A673 (cell line): ENCODE measurements at regions not wholly inside any gene's neighbourhood (a gene's known extent, or its start where the extent isn't known, plus 50 kb on each side); places are given as distances from the start of the nearest gene placed in this dataset.

ENCODE experiments used
- BruUV-seq: library from RNA; stranded (reverse); fragments of 400-500 nt; replicated peaks from 2 replicates; lab custom pipeline; 2021; lab: Mats Ljungman, UMichigan
- CTCF ChIA-PET: fragments of 300-600 bp; sonication (Branson Sonifier 250); formaldehyde crosslinking; loops from one replicate; lab custom pipeline; 2022; ENCODE audit warnings: antibody characterized with exemption; lab: Charles Lee
- POLR2A ChIA-PET: fragments of 300-600 bp; sonication (Branson Sonifier 250); formaldehyde crosslinking; loops from one replicate; lab custom pipeline; 2022; ENCODE audit warnings: antibody characterized with exemption; ENCODE audit not compliant: low non-redundant PET; lab: Charles Lee
- DNase-seq: peaks from one replicate; pipeline ENCODE4 v3.0.0-alpha.2; 2015; ENCODE audit warnings: low spot score
- H3K27ac ChIP-seq: fragments of 200-600 bp; sonication (generic); 2 replicates; pipeline ENCODE4 v1.5.1; 2016; ENCODE audit warnings: mixed run types, low read depth, mild to moderate bottlenecking, mixed read lengths, antibody characterized with exemption, low read length; ENCODE audit not compliant: poor library complexity, severe bottlenecking
- H3K27me3 ChIP-seq: fragments of 200-600 bp; sonication (generic); replicated peaks from 2 replicates; pipeline ENCODE4 v1.6.1; 2017; ENCODE audit warnings: mixed run types, low read depth, mild to moderate bottlenecking, mixed read lengths, antibody characterized with exemption, low read length; ENCODE audit not compliant: insufficient read depth, poor library complexity
- H3K36me3 ChIP-seq: fragments of 200-600 bp; sonication (generic); 2 replicates; pipeline ENCODE4 v1.6.1; 2016; ENCODE audit warnings: mixed run types, mild to moderate bottlenecking, mixed read lengths, antibody characterized with exemption, low read length; ENCODE audit not compliant: insufficient read depth, poor library complexity, severe bottlenecking
- H3K4me1 ChIP-seq: fragments of 200-600 bp; sonication (generic); 2 replicates; pipeline ENCODE4 v1.6.1; 2017; ENCODE audit warnings: mixed run types, mild to moderate bottlenecking, mixed read lengths, antibody characterized with exemption, low read length; ENCODE audit not compliant: insufficient read depth, poor library complexity, severe bottlenecking
- H3K4me3 ChIP-seq: fragments of 200-600 bp; sonication (generic); 2 replicates; pipeline ENCODE4 v1.5.1; 2016; ENCODE audit warnings: low read depth, mixed run types, mild to moderate bottlenecking, mixed read lengths, low read length; ENCODE audit not compliant: poor library complexity, severe bottlenecking
- H3K9me3 ChIP-seq: fragments of 200-600 bp; sonication (generic); 2 replicates; pipeline ENCODE4 v1.6.1; 2016; ENCODE audit warnings: mixed run types, low read depth, mild to moderate bottlenecking, mixed read lengths, antibody characterized with exemption, low read length; ENCODE audit not compliant: poor library complexity, severe bottlenecking
- EZH2 ChIP-seq: fragments of 200-600 bp; sonication (generic); IDR thresholded peaks from 2 replicates; pipeline ENCODE4 v1.6.1; 2017; ENCODE audit warnings: borderline replicate concordance, low read depth, mild to moderate bottlenecking, mixed read lengths, antibody characterized with exemption, low read length; ENCODE audit not compliant: poor library complexity, severe bottlenecking
- intact Hi-C: fragments of 100-400 bp; cut with micrococcal nuclease; formaldehyde crosslinking; loops from one replicate; pipeline ENCODE4 v1.10.0; 2022; ENCODE audit not compliant: unreplicated experiment
- TF ChIP-seq, protein P1 (sequence below): fragments of 300-800, 200-600 bp; sonication (generic); conservative IDR thresholded peaks from 2 replicates; pipeline ENCODE4 v1.5.1; 2017; ENCODE audit warnings: low read depth, mild to moderate bottlenecking, antibody characterized with exemption, low read length, moderate library complexity, mixed read lengths

DNA sequence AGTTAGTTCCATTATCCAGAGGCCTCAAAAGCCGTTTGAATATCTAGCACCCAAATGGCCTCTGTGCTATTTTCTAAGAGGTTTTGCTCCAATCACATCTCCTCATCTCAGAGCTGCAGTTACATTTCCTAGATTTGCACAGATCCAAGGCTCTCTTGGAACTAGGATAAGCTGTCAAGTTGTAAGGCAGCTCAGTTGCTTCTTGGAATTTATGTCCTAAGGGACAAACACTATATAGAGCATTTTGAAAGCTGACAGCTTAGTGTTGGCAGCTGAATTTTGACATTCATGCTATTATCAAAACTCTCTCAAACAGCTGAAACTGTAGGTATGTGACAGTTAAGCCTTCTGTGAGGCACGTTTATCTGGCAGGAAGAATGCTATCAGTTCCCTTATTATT lies 97.0 kb downstream of the MACIR start:
- Histone ChIP-seq H3K4me3 (no peak overlapping the region), H3K27ac (no peak overlapping the region), H3K9me3 (no peaks in the 10 kb centered on the region), H3K36me3 (no peaks in the 10 kb centered on the region), H3K27me3 (no peaks in the 10 kb centered on the region), H3K4me1 (peaks cover 55% of the 10 kb centered on the region)
- ChIA-PET CTCF (no interaction called here), POLR2A (interaction anchor here (0.6 kb wide), 1 partner anchor 11 kb away, joined by 3 read pairs; no protein-coding TSS in a partner anchor)
- TF ChIP-seq, protein P1, sequence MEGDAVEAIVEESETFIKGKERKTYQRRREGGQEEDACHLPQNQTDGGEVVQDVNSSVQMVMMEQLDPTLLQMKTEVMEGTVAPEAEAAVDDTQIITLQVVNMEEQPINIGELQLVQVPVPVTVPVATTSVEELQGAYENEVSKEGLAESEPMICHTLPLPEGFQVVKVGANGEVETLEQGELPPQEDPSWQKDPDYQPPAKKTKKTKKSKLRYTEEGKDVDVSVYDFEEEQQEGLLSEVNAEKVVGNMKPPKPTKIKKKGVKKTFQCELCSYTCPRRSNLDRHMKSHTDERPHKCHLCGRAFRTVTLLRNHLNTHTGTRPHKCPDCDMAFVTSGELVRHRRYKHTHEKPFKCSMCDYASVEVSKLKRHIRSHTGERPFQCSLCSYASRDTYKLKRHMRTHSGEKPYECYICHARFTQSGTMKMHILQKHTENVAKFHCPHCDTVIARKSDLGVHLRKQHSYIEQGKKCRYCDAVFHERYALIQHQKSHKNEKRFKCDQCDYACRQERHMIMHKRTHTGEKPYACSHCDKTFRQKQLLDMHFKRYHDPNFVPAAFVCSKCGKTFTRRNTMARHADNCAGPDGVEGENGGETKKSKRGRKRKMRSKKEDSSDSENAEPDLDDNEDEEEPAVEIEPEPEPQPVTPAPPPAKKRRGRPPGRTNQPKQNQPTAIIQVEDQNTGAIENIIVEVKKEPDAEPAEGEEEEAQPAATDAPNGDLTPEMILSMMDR = no peak
- TF ChIP-seq EZH2 = no peak
- peak; percentile 18 for DNase-seq
- intact Hi-C loops = no loop called here
- BruUV-seq = no TSS peak

DNA sequence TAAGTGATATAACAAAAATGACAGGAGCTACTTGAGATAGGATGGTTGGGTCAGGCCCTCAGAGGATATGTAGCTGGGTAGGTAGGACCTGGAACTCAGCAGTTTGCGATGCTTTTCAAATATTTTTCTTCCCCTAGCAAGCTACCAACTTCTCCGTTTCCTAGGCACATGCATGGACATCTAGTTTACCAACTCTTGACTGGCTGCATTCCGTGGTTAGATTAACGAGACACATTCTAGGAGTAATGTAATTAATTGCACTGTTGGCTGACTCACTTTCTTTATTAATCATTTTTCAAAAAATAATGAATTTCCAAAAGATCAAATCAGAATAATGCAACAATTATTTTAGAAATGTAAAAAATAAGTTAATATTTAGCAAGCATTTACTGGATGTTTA lies 95.9 kb downstream of the MACIR start:
- H3K4me1 ChIP-seq = peaks cover 45% of the 10 kb centered on the region
- no peaks in the 10 kb centered on the region for H3K9me3 ChIP-seq
- ChIA-PET CTCF (no interaction called here), POLR2A (no interaction called here)
- H3K27me3 ChIP-seq = no peaks in the 10 kb centered on the region
- intact Hi-C loops = no loop called here
- DNase-seq = no peak
- no TSS peak for BruUV-seq
- no peaks in the 10 kb centered on the region for H3K36me3 ChIP-seq
- no peak overlapping the region for H3K27ac ChIP-seq
- TF ChIP-seq EZH2 = no peak
- TF ChIP-seq, protein P1 = no peak
- H3K4me3 ChIP-seq = no peak overlapping the region

DNA sequence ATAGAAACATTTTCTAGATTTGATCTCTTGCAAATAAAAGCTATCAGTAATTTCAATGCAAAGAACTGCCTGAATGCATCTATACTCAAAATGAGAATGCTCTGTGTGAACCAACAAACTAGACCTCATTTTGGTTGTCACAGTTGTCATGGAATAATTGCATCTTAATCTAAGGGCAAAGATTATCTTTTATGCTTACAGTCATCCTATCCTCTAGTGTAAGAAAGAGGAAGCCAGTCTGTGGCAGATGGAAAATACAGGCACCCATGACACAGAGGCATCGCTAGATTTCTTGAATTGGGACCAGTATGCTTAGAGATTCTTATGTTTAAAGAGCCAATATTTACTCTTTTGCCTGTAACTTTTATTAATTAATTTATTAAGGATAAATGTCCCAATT lies 95.0 kb downstream of the MACIR start:
- CTCF ChIA-PET = no interaction called here
- Histone ChIP-seq H3K27me3 (no peaks in the 10 kb centered on the region), H3K36me3 (no peaks in the 10 kb centered on the region), H3K9me3 (no peaks in the 10 kb centered on the region), H3K27ac (no peak overlapping the region), H3K4me1 (peaks cover 36% of the 10 kb centered on the region), H3K4me3 (no peak overlapping the region)
- no TSS peak for BruUV-seq
- intact Hi-C loops = no loop called here
- no peak for DNase-seq
- TF ChIP-seq, protein P1 = no peak
- no peak for TF ChIP-seq EZH2
- POLR2A ChIA-PET = no interaction called here
